ENCODE measurements at regions not wholly inside any gene's neighbourhood (a gene's known extent, or its start where the extent isn't known, plus 50 kb on each side); places are given as distances from the start of the nearest gene placed in this dataset.

DNA sequence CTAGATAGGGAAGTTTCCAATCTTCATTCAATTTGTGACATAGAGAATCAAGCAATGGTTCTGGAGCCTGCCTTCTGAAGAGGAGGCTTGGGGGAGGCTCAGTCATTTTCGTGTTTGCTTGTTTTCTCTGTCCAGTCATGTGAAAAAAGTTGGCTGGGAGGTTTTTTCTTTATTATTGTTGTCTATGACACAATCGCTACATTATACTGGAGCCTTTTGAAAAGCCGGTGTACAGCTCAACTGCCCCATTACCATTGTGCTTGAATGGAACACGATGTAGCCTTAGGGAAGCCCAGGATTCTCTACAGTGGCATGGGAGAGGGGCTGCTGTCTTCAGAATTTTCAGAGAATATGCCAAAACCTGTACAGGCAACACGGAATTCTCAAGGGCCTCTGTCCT lies 57.9 kb upstream of the NCAM1 start:
- DNase-seq (ENCODE audit: low read depth) = no peak

DNA sequence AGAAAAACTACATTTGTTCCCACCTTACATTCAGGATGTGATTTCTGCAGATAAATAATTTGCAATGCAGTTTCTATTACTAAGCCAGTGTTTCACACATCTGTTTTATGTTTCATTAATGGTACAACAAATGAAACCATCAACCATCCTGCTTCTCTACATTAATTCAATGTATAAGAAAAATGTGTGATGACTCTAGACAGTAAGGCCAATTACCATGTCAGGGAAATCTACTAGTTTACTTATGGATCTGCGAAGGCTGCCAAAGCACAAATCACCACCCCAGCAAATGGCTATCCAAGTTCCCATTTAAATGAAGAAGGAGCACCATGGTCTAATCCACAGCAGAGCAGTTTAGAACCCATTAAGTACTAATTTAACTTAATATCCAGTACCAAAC lies 50.1 kb upstream of the NCAM1 start:
- DNase-seq (ENCODE audit: low read depth) = no peak
